Left renal pelvis (tissue), 4 donors: ENCODE measurements at regions not wholly inside any gene's neighbourhood (a gene's known extent, or its start where the extent isn't known, plus 50 kb on each side); places are given as distances from the start of the nearest gene placed in this dataset.

Experiments
- DNase-seq, 4 donors: peaks; one replicate each; pipeline ENCODE4 v3.0.0-alpha.2; 2013; ENCODE audit warnings: low read depth in 4 of 4, low spot score in 3 of 4

GRCh38 chr16:59169168-59169567 lies 435.1 kb upstream of the GOT2 start:
- no peak for DNase-seq

- DNase-seq: peak in 2 of 4 donors; percentile 3 to 15
Measured at GRCh38 chr16:59168461-59169114, 434.5 kb upstream of the GOT2 start.

GRCh38 chr16:59164461-59164860 lies 430.3 kb upstream of the GOT2 start:
- DNase-seq: peak in 1 of 4 donors; percentile 8

GRCh38 chr16:59163371-59164055 lies 429.4 kb upstream of the GOT2 start:
- no peak for DNase-seq

GRCh38 chr16:59161679-59162078 lies 427.6 kb upstream of the GOT2 start:
- no peak for DNase-seq

GRCh38 chr16:59154295-59154694 lies 420.2 kb upstream of the GOT2 start:
- DNase-seq: no peak

GRCh38 chr16:59148769-59149155 lies 414.6 kb upstream of the GOT2 start:
- no peak for DNase-seq

GRCh38 chr16:59148056-59148768 lies 414.1 kb upstream of the GOT2 start:
- DNase-seq: no peak

- DNase-seq: no peak
Measured at GRCh38 chr16:59146140-59146539, 412.0 kb upstream of the GOT2 start.

- no peak for DNase-seq
Measured at GRCh38 chr16:59144841-59145240, 410.7 kb upstream of the GOT2 start.

GRCh38 chr16:59144326-59144725 lies 410.2 kb upstream of the GOT2 start:
- no peak for DNase-seq

- DNase-seq: no peak
Measured at GRCh38 chr16:59126486-59126885, 392.4 kb upstream of the GOT2 start.

GRCh38 chr16:59124056-59124455 lies 389.9 kb upstream of the GOT2 start:
- DNase-seq: no peak

- DNase-seq: no peak
Measured at GRCh38 chr16:59123479-59123878, 389.4 kb upstream of the GOT2 start.

GRCh38 chr16:59122262-59122537 lies 388.1 kb upstream of the GOT2 start:
- DNase-seq: no peak

- DNase-seq: no peak
Measured at GRCh38 chr16:59121411-59122261, 387.5 kb upstream of the GOT2 start.

- no peak for DNase-seq
Measured at GRCh38 chr16:59116744-59117143, 382.6 kb upstream of the GOT2 start.

GRCh38 chr16:59114790-59115189 lies 380.7 kb upstream of the GOT2 start:
- no peak for DNase-seq

GRCh38 chr16:59113004-59113670 lies 379.0 kb upstream of the GOT2 start:
- no peak for DNase-seq

- DNase-seq: no peak
Measured at GRCh38 chr16:59111280-59111679, 377.2 kb upstream of the GOT2 start.

GRCh38 chr16:59108374-59108773 lies 374.3 kb upstream of the GOT2 start:
- DNase-seq: no peak
